ENCODE measurements at regions not wholly inside any gene's neighbourhood (a gene's known extent, or its start where the extent isn't known, plus 50 kb on each side); places are given as distances from the start of the nearest gene placed in this dataset.

DNA sequence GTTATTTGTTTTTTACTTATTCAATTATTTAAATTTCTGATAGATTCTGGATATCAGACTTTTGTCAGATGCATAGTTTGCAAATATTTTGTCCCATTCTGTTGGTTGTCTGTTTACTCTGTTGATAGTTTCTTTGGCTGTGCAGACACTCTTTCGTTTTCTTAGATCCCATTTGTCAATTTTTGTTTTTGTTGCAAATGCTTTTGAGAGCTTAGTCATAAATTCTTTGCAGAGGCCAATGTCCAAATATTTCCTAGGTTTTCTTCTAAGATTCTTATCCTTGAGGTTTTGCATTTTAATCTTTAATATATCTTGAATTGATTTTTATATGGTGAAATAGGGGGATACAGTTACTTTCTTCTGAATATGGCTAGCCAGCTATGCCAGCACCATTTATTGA is 112.7 kb upstream of the SESTD1 start:
- Histone ChIP-seq H3K9me3 (replicated peaks in 1 of 2; ENCODE audit: control insufficient read depth in 1 of 2, insufficient read depth in 1 of 2, low read length in 2 of 2) (peaks cover 0 to 1% of the 10 kb centered on the region in 2 donors), H3K4me2 (replicated peaks; ENCODE audit: extremely low read depth, low read length, poor library complexity, severe bottlenecking) (no peak overlapping the region), H3K9ac (ENCODE audit: insufficient read depth, low read length, poor library complexity, severe bottlenecking) (no peak overlapping the region), H3K4me3 (replicated peaks in 1 of 3; ENCODE audit: low read depth in 2 of 3, low read length in 3 of 3) (no peak overlapping the region), H3K4me1 (ENCODE audit: control insufficient read depth in 1 of 2, insufficient read depth in 2 of 2, low read length in 2 of 2) (no peaks in the 10 kb centered on the region), H3K79me2 (ENCODE audit: insufficient read depth, low read length) (no peaks in the 10 kb centered on the region), H4K20me1 (ENCODE audit: insufficient read depth, low read length) (no peaks in the 10 kb centered on the region), H3K27ac (ENCODE audit: low read depth in 1 of 2, low read length in 2 of 2) (no peak overlapping the region), H3K27me3 (ENCODE audit: control insufficient read depth in 2 of 2, insufficient read depth in 2 of 2, low read length in 2 of 2) (no peaks in the 10 kb centered on the region), H2AFZ (ENCODE audit: insufficient read depth, low read depth, low read length, poor library complexity, severe bottlenecking) (no peak overlapping the region), H3K36me3 (replicated peaks in 1 of 2; ENCODE audit: control insufficient read depth in 1 of 2, insufficient read depth in 2 of 2, low read length in 2 of 2) (no peaks in the 10 kb centered on the region)
- intact Hi-C loops (cut with micrococcal nuclease) = no loop called here
- DNase-seq = no peak
- H3K4me1 Mint-ChIP-seq = no peaks in the 10 kb centered on the region
- H3K9me3 Mint-ChIP-seq = peaks cover 0 to 7% (median 6%) of the 10 kb centered on the region in 7 donors
- H3K36me3 Mint-ChIP-seq = no peaks in the 10 kb centered on the region
- peak overlapping the region in 1 of 7 donors; percentile 28 for H3K27ac Mint-ChIP-seq
- peaks cover 0 to 4% (median 2%) of the 10 kb centered on the region in 3 donors for H3K27me3 Mint-ChIP-seq (ENCODE audit: low read depth in 3 of 3)
- no peak overlapping the region for H3K4me3 Mint-ChIP-seq
- 100% methylated on average over 1 of the region's 1 CpG for WGBS (ENCODE audit: insufficient coverage)
- TF ChIP-seq, protein P1, sequence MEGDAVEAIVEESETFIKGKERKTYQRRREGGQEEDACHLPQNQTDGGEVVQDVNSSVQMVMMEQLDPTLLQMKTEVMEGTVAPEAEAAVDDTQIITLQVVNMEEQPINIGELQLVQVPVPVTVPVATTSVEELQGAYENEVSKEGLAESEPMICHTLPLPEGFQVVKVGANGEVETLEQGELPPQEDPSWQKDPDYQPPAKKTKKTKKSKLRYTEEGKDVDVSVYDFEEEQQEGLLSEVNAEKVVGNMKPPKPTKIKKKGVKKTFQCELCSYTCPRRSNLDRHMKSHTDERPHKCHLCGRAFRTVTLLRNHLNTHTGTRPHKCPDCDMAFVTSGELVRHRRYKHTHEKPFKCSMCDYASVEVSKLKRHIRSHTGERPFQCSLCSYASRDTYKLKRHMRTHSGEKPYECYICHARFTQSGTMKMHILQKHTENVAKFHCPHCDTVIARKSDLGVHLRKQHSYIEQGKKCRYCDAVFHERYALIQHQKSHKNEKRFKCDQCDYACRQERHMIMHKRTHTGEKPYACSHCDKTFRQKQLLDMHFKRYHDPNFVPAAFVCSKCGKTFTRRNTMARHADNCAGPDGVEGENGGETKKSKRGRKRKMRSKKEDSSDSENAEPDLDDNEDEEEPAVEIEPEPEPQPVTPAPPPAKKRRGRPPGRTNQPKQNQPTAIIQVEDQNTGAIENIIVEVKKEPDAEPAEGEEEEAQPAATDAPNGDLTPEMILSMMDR (IDR thresholded peaks at IDR 0.05) = no peak

DNA sequence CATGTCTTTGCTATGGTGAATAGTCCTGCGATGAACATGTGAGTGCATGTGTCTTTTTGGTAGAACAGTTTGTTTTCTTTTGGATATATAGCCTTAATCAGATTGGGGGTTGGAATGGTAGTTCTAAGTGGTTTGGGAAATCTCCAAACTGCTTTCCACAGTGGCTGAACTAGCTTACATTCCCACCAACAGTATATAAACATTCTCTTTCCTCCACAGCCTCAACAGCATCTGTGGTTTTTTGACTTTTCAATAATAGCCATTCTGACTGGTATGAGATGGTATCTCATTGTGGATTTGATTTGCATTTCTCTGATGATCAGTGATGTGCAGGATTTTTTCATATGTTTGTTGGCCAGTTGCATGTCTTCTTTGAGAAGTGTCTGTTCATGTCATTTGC is 112.2 kb upstream of the SESTD1 start:
- no peak overlapping the region for H3K27ac ChIP-seq (ENCODE audit: low read depth in 1 of 2, low read length in 2 of 2)
- H3K36me3 ChIP-seq (replicated peaks in 1 of 2; ENCODE audit: control insufficient read depth in 1 of 2, insufficient read depth in 2 of 2, low read length in 2 of 2) = no peaks in the 10 kb centered on the region
- Mint-ChIP-seq H3K4me1 (no peaks in the 10 kb centered on the region), H3K27ac (no peak overlapping the region), H3K9me3 (peaks cover 0 to 7% (median 6%) of the 10 kb centered on the region in 7 donors), H3K36me3 (no peaks in the 10 kb centered on the region), H3K4me3 (no peak overlapping the region), H3K27me3 (ENCODE audit: low read depth in 3 of 3) (peaks cover 0 to 6% (median 2%) of the 10 kb centered on the region in 3 donors)
- no peaks in the 10 kb centered on the region for H4K20me1 ChIP-seq (ENCODE audit: insufficient read depth, low read length)
- H3K4me1 ChIP-seq (ENCODE audit: control insufficient read depth in 1 of 2, insufficient read depth in 2 of 2, low read length in 2 of 2) = no peaks in the 10 kb centered on the region
- no peaks in the 10 kb centered on the region for H3K79me2 ChIP-seq (ENCODE audit: insufficient read depth, low read length)
- DNase-seq = no peak
- no peak overlapping the region for H3K4me3 ChIP-seq (replicated peaks in 1 of 3; ENCODE audit: low read depth in 2 of 3, low read length in 3 of 3)
- H3K4me2 ChIP-seq (replicated peaks; ENCODE audit: extremely low read depth, low read length, poor library complexity, severe bottlenecking) = no peak overlapping the region
- WGBS (ENCODE audit: insufficient coverage) = no CpG with 5 or more reads among the region's 1 CpG
- H2AFZ ChIP-seq (ENCODE audit: insufficient read depth, low read depth, low read length, poor library complexity, severe bottlenecking) = no peak overlapping the region
- TF ChIP-seq, protein P1 (IDR thresholded peaks at IDR 0.05) = no peak
- H3K9ac ChIP-seq (ENCODE audit: insufficient read depth, low read length, poor library complexity, severe bottlenecking) = no peak overlapping the region
- intact Hi-C loops (cut with micrococcal nuclease) = no loop called here
- H3K27me3 ChIP-seq (ENCODE audit: control insufficient read depth in 2 of 2, insufficient read depth in 2 of 2, low read length in 2 of 2) = no peaks in the 10 kb centered on the region
- no peaks in the 10 kb centered on the region for H3K9me3 ChIP-seq (replicated peaks in 1 of 2; ENCODE audit: control insufficient read depth in 1 of 2, insufficient read depth in 1 of 2, low read length in 2 of 2)
